Testis (tissue), 2 donors: ENCODE measurements at regions not wholly inside any gene's neighbourhood (a gene's known extent, or its start where the extent isn't known, plus 50 kb on each side); places are given as distances from the start of the nearest gene placed in this dataset.

ENCODE experiments used
- DNase-seq: peaks from one replicate; pipeline ENCODE4 v3.0.0-alpha.2; 2019
- H3K27ac ChIP-seq, 2 donors: fragments of 200-600 bp; sonication (generic); one replicate each; pipeline ENCODE4 v1.5.1; 2019
- H3K27me3 ChIP-seq: fragments of 200-600 bp; sonication (generic); one replicate; pipeline ENCODE4 v1.5.1; 2019
- H3K36me3 ChIP-seq: fragments of 200-600 bp; sonication (generic); one replicate; pipeline ENCODE4 v1.5.1; 2017; ENCODE audit warnings: low read depth; ENCODE audit errors: missing control alignments
- H3K4me1 ChIP-seq: fragments of 200-600 bp; sonication (generic); one replicate; pipeline ENCODE4 v1.5.1; 2019
- H3K4me3 ChIP-seq, 2 donors: fragments of 200-600 bp; sonication (generic); one replicate each; pipeline ENCODE4 v1.5.1; 2017 to 2019
- H3K9me3 ChIP-seq: fragments of 200-600 bp; sonication (generic); one replicate; pipeline ENCODE4 v1.5.1; 2017
- CTCF ChIP-seq, 3 experiments: fragments of 450-650 bp in 2 of 3; fragments of 200-600 bp in 1 of 3; sonication (generic) in 1 of 3; IDR thresholded peaks; one replicate each; pipeline ENCODE4 v1.5.1; 2016 to 2019; ENCODE audit warnings: antibody characterized with exemption in 3 of 3, mild to moderate bottlenecking in 2 of 3, moderate library complexity in 1 of 3
- POLR2A ChIP-seq: fragments of 450-650 bp; IDR thresholded peaks from one replicate; pipeline ENCODE4 v1.6.1; 2017; ENCODE audit warnings: antibody characterized with exemption, mild to moderate bottlenecking, moderate library complexity
- WGBS, 2 donors: methylation state at CpG; one replicate each; pipeline ENCODE4 v1.1.5; 2018; 5-methylcytosine and 5-hydroxymethylcytosine counted together
- intact Hi-C: fragments of 100-400 bp; cut with DNase I; formaldehyde crosslinking; loops from one replicate; pipeline ENCODE4 v1.15.1; 2023; ENCODE audit warnings: low total_unique reads

- Histone ChIP-seq H3K4me3 (no peak overlapping the region), H3K9me3 (no peaks in the 10 kb centered on the region), H3K27ac (no peak overlapping the region), H3K27me3 (no peaks in the 10 kb centered on the region), H3K4me1 (no peaks in the 10 kb centered on the region), H3K36me3 (no peaks in the 10 kb centered on the region)
- intact Hi-C loops: no loop called here
- no peak for DNase-seq
- 87 to 92% methylated on average over 3 of the region's 3 CpGs for WGBS, 2 donors
- TF ChIP-seq CTCF (IDR thresholded peaks at IDR 0.05) (no peak), POLR2A (no peak)
These were observed 337.0 kb upstream of the MEOX2 start for GRCh38 chr7:16023503-16023902.

GRCh38 chr7:16023046-16023445 lies 336.6 kb upstream of the MEOX2 start:
- 79 to 84% methylated on average over 2 of the region's 2 CpGs for WGBS, 2 donors
- Histone ChIP-seq H3K4me3 (no peak overlapping the region), H3K27ac (no peak overlapping the region), H3K36me3 (no peaks in the 10 kb centered on the region), H3K9me3 (no peaks in the 10 kb centered on the region), H3K27me3 (no peaks in the 10 kb centered on the region), H3K4me1 (no peaks in the 10 kb centered on the region)
- no peak for DNase-seq
- TF ChIP-seq CTCF (IDR thresholded peaks at IDR 0.05): no peak
- TF ChIP-seq POLR2A: no peak
- intact Hi-C loops: no loop called here

- Histone ChIP-seq H3K27me3 (no peaks in the 10 kb centered on the region), H3K4me3 (no peak overlapping the region), H3K4me1 (no peaks in the 10 kb centered on the region), H3K9me3 (no peaks in the 10 kb centered on the region), H3K27ac (no peak overlapping the region), H3K36me3 (no peaks in the 10 kb centered on the region)
- no peak for DNase-seq
- no peak for TF ChIP-seq CTCF (IDR thresholded peaks at IDR 0.05)
- no peak for TF ChIP-seq POLR2A
- intact Hi-C loops: no loop called here
- 47 to 48% methylated on average over 1 of the region's 1 CpG for WGBS, 2 donors
These were observed 335.4 kb upstream of the MEOX2 start for GRCh38 chr7:16021851-16022250.

GRCh38 chr7:16015981-16016380 lies 329.5 kb upstream of the MEOX2 start:
- H3K27ac ChIP-seq: no peak overlapping the region
- no peaks in the 10 kb centered on the region for H3K4me1 ChIP-seq
- intact Hi-C loops: no loop called here
- TF ChIP-seq POLR2A (no peak), CTCF (IDR thresholded peaks at IDR 0.05) (no peak)
- H3K9me3 ChIP-seq: no peaks in the 10 kb centered on the region
- no peaks in the 10 kb centered on the region for H3K27me3 ChIP-seq
- H3K36me3 ChIP-seq: no peaks in the 10 kb centered on the region
- no peak for DNase-seq
- no peak overlapping the region for H3K4me3 ChIP-seq

GRCh38 chr7:16014031-16014430 lies 327.5 kb upstream of the MEOX2 start:
- Histone ChIP-seq H3K4me3 (no peak overlapping the region), H3K9me3 (no peaks in the 10 kb centered on the region), H3K36me3 (no peaks in the 10 kb centered on the region), H3K27me3 (no peaks in the 10 kb centered on the region), H3K4me1 (no peaks in the 10 kb centered on the region), H3K27ac (no peak overlapping the region)
- no peak for TF ChIP-seq CTCF (IDR thresholded peaks at IDR 0.05)
- intact Hi-C loops: no loop called here
- DNase-seq: no peak
- WGBS, 2 donors: 90 to 94% methylated on average over 2 of the region's 2 CpGs
